HL-60 (cell line): ENCODE measurements at regions not wholly inside any gene's neighbourhood (a gene's known extent, or its start where the extent isn't known, plus 50 kb on each side); places are given as distances from the start of the nearest gene placed in this dataset.

ENCODE experiments used
- DNase-seq, 2 experiments: peaks; one replicate each; pipeline ENCODE4 v3.0.0-alpha.2; 2010 to 2020; ENCODE audit warnings: low read depth in 1 of 2, low spot score in 1 of 2
- H3K27ac ChIP-seq: fragments of 250-450 bp; sonication (Bioruptor Pico); replicated peaks from 2 replicates; pipeline ENCODE4 v1.5.1; 2020; ENCODE audit warnings: mild to moderate bottlenecking, moderate library complexity
- H3K27me3 ChIP-seq: fragments of 250-450 bp; sonication (Bioruptor Pico); 2 replicates; pipeline ENCODE4 v1.5.1; 2021; ENCODE audit warnings: mild to moderate bottlenecking, moderate library complexity; ENCODE audit not compliant: insufficient read depth, poor library complexity, severe bottlenecking
- H3K4me3 ChIP-seq: replicated peaks from 2 replicates; pipeline ENCODE4 v1.5.1; 2011; ENCODE audit warnings: mild to moderate bottlenecking, control low read depth, low read length; ENCODE audit not compliant: insufficient read depth
- CTCF ChIP-seq: IDR thresholded peaks from one replicate; pipeline ENCODE4 v1.5.1; 2011; ENCODE audit warnings: low read length, control low read depth, inconsistent platforms; ENCODE audit not compliant: insufficient read depth
- GABPA ChIP-seq: IDR thresholded peaks from 2 replicates; pipeline ENCODE4 v1.6.1; 2012; ENCODE audit warnings: low read depth
- POLR2AphosphoS5 ChIP-seq: IDR thresholded peaks from 2 replicates; pipeline ENCODE4 v1.6.1; 2012; ENCODE audit warnings: low read depth
- SPI1 ChIP-seq: IDR thresholded peaks from 2 replicates; pipeline ENCODE4 v1.6.1; 2012; ENCODE audit warnings: low read depth, mild to moderate bottlenecking, borderline replicate concordance
- TF ChIP-seq, protein P1 (sequence below): IDR thresholded peaks from 2 replicates; pipeline ENCODE4 v1.6.1; 2012; ENCODE audit warnings: low read depth; ENCODE audit not compliant: insufficient replicate concordance

GRCh38 chr13:47796816-47797215 is 204.3 kb downstream of the SUCLA2 start:
- H3K4me3 ChIP-seq, result no peak overlapping the region
- no peak for DNase-seq
- no peak overlapping the region for H3K27ac ChIP-seq
- no peaks in the 10 kb centered on the region for H3K27me3 ChIP-seq
- TF ChIP-seq SPI1, result no peak
- TF ChIP-seq GABPA, result no peak
- TF ChIP-seq CTCF, result no peak
- TF ChIP-seq POLR2AphosphoS5, result no peak
- TF ChIP-seq, protein P1, sequence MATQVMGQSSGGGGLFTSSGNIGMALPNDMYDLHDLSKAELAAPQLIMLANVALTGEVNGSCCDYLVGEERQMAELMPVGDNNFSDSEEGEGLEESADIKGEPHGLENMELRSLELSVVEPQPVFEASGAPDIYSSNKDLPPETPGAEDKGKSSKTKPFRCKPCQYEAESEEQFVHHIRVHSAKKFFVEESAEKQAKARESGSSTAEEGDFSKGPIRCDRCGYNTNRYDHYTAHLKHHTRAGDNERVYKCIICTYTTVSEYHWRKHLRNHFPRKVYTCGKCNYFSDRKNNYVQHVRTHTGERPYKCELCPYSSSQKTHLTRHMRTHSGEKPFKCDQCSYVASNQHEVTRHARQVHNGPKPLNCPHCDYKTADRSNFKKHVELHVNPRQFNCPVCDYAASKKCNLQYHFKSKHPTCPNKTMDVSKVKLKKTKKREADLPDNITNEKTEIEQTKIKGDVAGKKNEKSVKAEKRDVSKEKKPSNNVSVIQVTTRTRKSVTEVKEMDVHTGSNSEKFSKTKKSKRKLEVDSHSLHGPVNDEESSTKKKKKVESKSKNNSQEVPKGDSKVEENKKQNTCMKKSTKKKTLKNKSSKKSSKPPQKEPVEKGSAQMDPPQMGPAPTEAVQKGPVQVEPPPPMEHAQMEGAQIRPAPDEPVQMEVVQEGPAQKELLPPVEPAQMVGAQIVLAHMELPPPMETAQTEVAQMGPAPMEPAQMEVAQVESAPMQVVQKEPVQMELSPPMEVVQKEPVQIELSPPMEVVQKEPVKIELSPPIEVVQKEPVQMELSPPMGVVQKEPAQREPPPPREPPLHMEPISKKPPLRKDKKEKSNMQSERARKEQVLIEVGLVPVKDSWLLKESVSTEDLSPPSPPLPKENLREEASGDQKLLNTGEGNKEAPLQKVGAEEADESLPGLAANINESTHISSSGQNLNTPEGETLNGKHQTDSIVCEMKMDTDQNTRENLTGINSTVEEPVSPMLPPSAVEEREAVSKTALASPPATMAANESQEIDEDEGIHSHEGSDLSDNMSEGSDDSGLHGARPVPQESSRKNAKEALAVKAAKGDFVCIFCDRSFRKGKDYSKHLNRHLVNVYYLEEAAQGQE, result no peak

DNA sequence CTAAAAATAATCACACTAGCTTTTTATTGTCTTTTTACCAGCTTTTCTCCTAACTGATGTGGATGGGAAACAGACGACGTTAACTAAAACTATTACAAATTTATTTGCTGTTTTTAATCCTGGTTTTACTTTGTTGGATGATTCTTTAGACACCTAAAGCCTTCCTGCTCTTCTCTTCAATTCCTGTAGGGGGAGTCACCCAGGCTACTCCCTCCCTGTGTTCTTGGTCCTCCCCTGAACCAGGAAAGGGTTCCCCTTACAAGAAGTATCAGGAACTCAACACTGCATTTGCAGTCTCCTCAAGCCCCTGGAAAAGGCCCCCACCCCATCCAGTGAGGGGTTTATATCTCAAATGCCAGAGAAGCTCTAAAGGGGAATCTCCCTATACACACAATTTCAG is 206.1 kb downstream of the SUCLA2 start:
- H3K27ac ChIP-seq, result no peak overlapping the region
- H3K4me3 ChIP-seq, result no peak overlapping the region
- DNase-seq, result peak in 1 of 2 experiments; percentile 31
- no peaks in the 10 kb centered on the region for H3K27me3 ChIP-seq
- TF ChIP-seq POLR2AphosphoS5, result no peak
- TF ChIP-seq, protein P1, result no peak
- no peak for TF ChIP-seq SPI1
- peak; percentile 30 for TF ChIP-seq CTCF

DNA sequence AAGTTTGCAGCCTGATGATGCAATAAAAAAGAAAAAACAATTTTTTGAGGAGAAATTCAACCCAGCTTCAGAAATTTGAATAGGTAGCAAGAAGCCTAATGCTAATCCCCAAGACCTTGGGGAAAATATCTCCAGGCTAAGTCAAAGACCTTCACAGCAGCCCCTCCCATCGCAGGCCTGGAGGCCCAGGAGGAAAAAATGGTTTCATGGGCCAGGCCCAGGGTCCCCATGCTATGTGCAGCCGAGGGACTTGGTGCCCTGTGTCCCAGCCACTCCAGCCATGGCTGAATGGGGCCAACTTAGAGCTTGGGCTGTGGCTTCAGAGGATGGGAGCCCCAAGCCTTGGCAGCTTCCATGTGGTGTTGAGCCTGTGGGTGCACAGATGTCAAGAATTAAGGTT is 210.3 kb downstream of the SUCLA2 start:
- Histone ChIP-seq H3K27me3 (no peaks in the 10 kb centered on the region), H3K27ac (no peak overlapping the region), H3K4me3 (no peak overlapping the region)
- no peak for DNase-seq
- TF ChIP-seq GABPA, result no peak
- TF ChIP-seq, protein P1, result no peak
- TF ChIP-seq SPI1, result no peak
- no peak for TF ChIP-seq POLR2AphosphoS5
- no peak for TF ChIP-seq CTCF
